Coronary artery (tissue), 2 donors: ENCODE measurements at regions not wholly inside any gene's neighbourhood (a gene's known extent, or its start where the extent isn't known, plus 50 kb on each side); places are given as distances from the start of the nearest gene placed in this dataset.

ENCODE experiments used
- DNase-seq: peaks from one replicate; pipeline ENCODE4 v3.0.0-alpha.2; 2017; ENCODE audit warnings: low spot score
- H3K27ac ChIP-seq, 2 donors: fragments of 200-600 bp; sonication (generic); one replicate each; pipeline ENCODE4 v1.5.1; 2016 to 2019
- H3K4me3 ChIP-seq: fragments of 200-600 bp; sonication (generic); 2 replicates; pipeline ENCODE4 v1.5.1; 2016; ENCODE audit warnings: mild to moderate bottlenecking, moderate library complexity
- CTCF ChIP-seq: fragments of 200-600 bp; sonication (generic); IDR thresholded peaks from one replicate; pipeline ENCODE4 v1.5.1; 2019; ENCODE audit warnings: antibody characterized with exemption

- DNase-seq: no peak
- Histone ChIP-seq H3K27ac (no peak overlapping the region), H3K4me3 (no peak overlapping the region)
- TF ChIP-seq CTCF: no peak
These were observed 760.6 kb downstream of the NR2F2 start for GRCh38 chr15:97091093-97091492.

- no peak for DNase-seq
- TF ChIP-seq CTCF: no peak
- Histone ChIP-seq H3K4me3 (no peak overlapping the region), H3K27ac (no peak overlapping the region)
These were observed 762.2 kb downstream of the NR2F2 start for GRCh38 chr15:97092656-97093055.

GRCh38 chr15:97096303-97096835 lies 765.9 kb downstream of the NR2F2 start:
- DNase-seq: no peak
- no peak overlapping the region for H3K4me3 ChIP-seq

GRCh38 chr15:97099040-97099439 lies 768.5 kb downstream of the NR2F2 start:
- no peak for DNase-seq
- H3K27ac ChIP-seq: no peak overlapping the region
- H3K4me3 ChIP-seq: no peak overlapping the region
- TF ChIP-seq CTCF: no peak

More at GRCh38 chr15:97096303-97096835, 765.9 kb downstream of the NR2F2 start:
- H3K27ac ChIP-seq: no peak overlapping the region
- TF ChIP-seq CTCF: no peak

GRCh38 chr15:97101572-97101971 lies 771.1 kb downstream of the NR2F2 start:
- TF ChIP-seq CTCF: no peak
- Histone ChIP-seq H3K4me3 (no peak overlapping the region), H3K27ac (no peak overlapping the region)
- DNase-seq: no peak

- no peak for TF ChIP-seq CTCF
- no peak overlapping the region for H3K27ac ChIP-seq
- H3K4me3 ChIP-seq: no peak overlapping the region
- no peak for DNase-seq
These were observed 784.6 kb downstream of the NR2F2 start for GRCh38 chr15:97114900-97115760.

GRCh38 chr15:97115761-97116070 lies 785.2 kb downstream of the NR2F2 start:
- no peak overlapping the region for H3K4me3 ChIP-seq
- TF ChIP-seq CTCF: no peak
- no peak overlapping the region for H3K27ac ChIP-seq
- no peak for DNase-seq
